ENCODE measurements at regions not wholly inside any gene's neighbourhood (a gene's known extent, or its start where the extent isn't known, plus 50 kb on each side); places are given as distances from the start of the nearest gene placed in this dataset.

- DNase-seq (ENCODE audit: low spot score), result no peak
These were observed 138.7 kb upstream of the BACH2 start for GRCh38 chr6:90435207-90435899.

- DNase-seq (ENCODE audit: low spot score), result no peak
These were observed 137.5 kb upstream of the BACH2 start for GRCh38 chr6:90434094-90434493.

GRCh38 chr6:90432937-90433336, 136.3 kb upstream of the BACH2 start:
- DNase-seq (ENCODE audit: low spot score), result no peak

GRCh38 chr6:90432041-90432775, 135.6 kb upstream of the BACH2 start:
- DNase-seq (ENCODE audit: low spot score), result no peak

GRCh38 chr6:90431576-90431975, 134.9 kb upstream of the BACH2 start:
- no peak for DNase-seq (ENCODE audit: low spot score)

GRCh38 chr6:90429713-90430112, 133.1 kb upstream of the BACH2 start:
- no peak for DNase-seq (ENCODE audit: low spot score)

GRCh38 chr6:90428514-90428913, 131.9 kb upstream of the BACH2 start:
- no peak for DNase-seq (ENCODE audit: low spot score)

GRCh38 chr6:90425161-90425641, 128.6 kb upstream of the BACH2 start:
- DNase-seq (ENCODE audit: low spot score), result peak; percentile 65

- DNase-seq (ENCODE audit: low spot score), result no peak
These were observed 127.9 kb upstream of the BACH2 start for GRCh38 chr6:90424580-90424979.

GRCh38 chr6:90421666-90422065, 125.0 kb upstream of the BACH2 start:
- no peak for DNase-seq (ENCODE audit: low spot score)

GRCh38 chr6:90420500-90420899, 123.9 kb upstream of the BACH2 start:
- no peak for DNase-seq (ENCODE audit: low spot score)

- DNase-seq (ENCODE audit: low spot score), result no peak
These were observed 120.7 kb upstream of the BACH2 start for GRCh38 chr6:90417385-90417784.

GRCh38 chr6:90416322-90416721, 119.7 kb upstream of the BACH2 start:
- no peak for DNase-seq (ENCODE audit: low spot score)

- DNase-seq (ENCODE audit: low spot score), result no peak
These were observed 118.5 kb upstream of the BACH2 start for GRCh38 chr6:90415178-90415577.

GRCh38 chr6:90414352-90414751, 117.7 kb upstream of the BACH2 start:
- DNase-seq (ENCODE audit: low spot score), result no peak

GRCh38 chr6:90413867-90414266, 117.2 kb upstream of the BACH2 start:
- DNase-seq (ENCODE audit: low spot score), result peak; percentile 69

GRCh38 chr6:90413396-90413795, 116.8 kb upstream of the BACH2 start:
- DNase-seq (ENCODE audit: low spot score), result no peak

- no peak for DNase-seq (ENCODE audit: low spot score)
These were observed 116.1 kb upstream of the BACH2 start for GRCh38 chr6:90412538-90413369.

- peak; percentile 82 for DNase-seq (ENCODE audit: low spot score)
These were observed 114.7 kb upstream of the BACH2 start for GRCh38 chr6:90411292-90411781.

- no peak for DNase-seq (ENCODE audit: low spot score)
These were observed 113.1 kb upstream of the BACH2 start for GRCh38 chr6:90409700-90410099.

GRCh38 chr6:90406957-90407356, 110.3 kb upstream of the BACH2 start:
- DNase-seq (ENCODE audit: low spot score), result no peak

GRCh38 chr6:90406142-90406794, 109.6 kb upstream of the BACH2 start:
- DNase-seq (ENCODE audit: low spot score), result peak; percentile 86
